ENCODE measurements at regions not wholly inside any gene's neighbourhood (a gene's known extent, or its start where the extent isn't known, plus 50 kb on each side); places are given as distances from the start of the nearest gene placed in this dataset.
"Not testable (repeated sequence)": the region's sequence is repeated elsewhere in the genome, so short reads cannot be mapped to it uniquely, and the experiment has no call there.

DNA sequence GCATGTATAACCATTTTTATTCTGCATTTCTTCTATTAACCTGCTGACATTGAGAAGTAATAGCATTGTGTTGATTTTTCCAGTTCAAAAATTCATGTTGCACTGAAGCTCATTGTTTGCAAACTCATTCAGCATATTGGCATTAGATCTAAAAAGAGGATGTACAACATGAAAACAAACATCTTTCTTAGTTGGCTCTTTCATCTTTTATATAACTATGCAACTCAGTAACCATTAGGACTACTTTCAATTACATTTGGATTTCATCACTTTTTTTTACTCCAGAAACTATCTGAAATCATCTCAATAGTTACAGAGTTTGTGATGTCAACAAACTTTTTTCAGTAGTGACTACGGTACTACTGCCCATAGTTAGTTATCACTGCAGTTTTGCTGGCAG is 346.0 kb upstream of the EPHA5 start:
- intact Hi-C loops (cut with DNase I), result no loop called here
- no peak overlapping the region for H3K4me3 ChIP-seq
- peaks cover 0 to 23% (median 10%) of the 10 kb centered on the region in 4 donors for H3K9me3 ChIP-seq
- H3K27me3 ChIP-seq, result no peaks in the 10 kb centered on the region
- no peak for DNase-seq (ENCODE audit: extremely low spot score)
- no peak overlapping the region for H3K27ac ChIP-seq (replicated peaks in 1 of 4)
- no peaks in the 10 kb centered on the region for H3K36me3 ChIP-seq
- WGBS, result 71% methylated on average over 1 of the region's 1 CpG
- H3K4me1 ChIP-seq, result no peaks in the 10 kb centered on the region
- TF ChIP-seq POLR2AphosphoS5 (IDR thresholded peaks at IDR 0.05) (no peak), EP300 (IDR thresholded peaks at IDR 0.05) (no peak)

GRCh38 chr4:66014146-66014765 is 344.0 kb upstream of the EPHA5 start:
- Histone ChIP-seq H3K36me3 (no peaks in the 10 kb centered on the region), H3K27me3 (no peaks in the 10 kb centered on the region), H3K9me3 (peaks cover 0 to 23% (median 10%) of the 10 kb centered on the region in 4 donors), H3K27ac (replicated peaks in 1 of 4) (no peak overlapping the region), H3K4me1 (no peaks in the 10 kb centered on the region), H3K4me3 (no peak overlapping the region)
- no peak for DNase-seq (ENCODE audit: extremely low spot score)
- TF ChIP-seq EP300 (IDR thresholded peaks at IDR 0.05), result no peak
- intact Hi-C loops (cut with DNase I), result no loop called here
- 17% methylated on average over 3 of the region's 3 CpGs for WGBS

- no peak for TF ChIP-seq POLR2AphosphoS5 (IDR thresholded peaks at IDR 0.05)
- H3K4me1 ChIP-seq, result no peaks in the 10 kb centered on the region
- no peaks in the 10 kb centered on the region for H3K36me3 ChIP-seq
- no peak overlapping the region for H3K4me3 ChIP-seq
- 12% methylated on average over 1 of the region's 1 CpG for WGBS
- no peaks in the 10 kb centered on the region for H3K9me3 ChIP-seq
- no peak for DNase-seq (ENCODE audit: extremely low spot score)
- H3K27ac ChIP-seq (replicated peaks in 1 of 4), result no peak overlapping the region
- intact Hi-C loops (cut with DNase I), result no loop called here
- no peaks in the 10 kb centered on the region for H3K27me3 ChIP-seq
Measured at GRCh38 chr4:66000510-66001117, 330.3 kb upstream of the EPHA5 start.

DNA sequence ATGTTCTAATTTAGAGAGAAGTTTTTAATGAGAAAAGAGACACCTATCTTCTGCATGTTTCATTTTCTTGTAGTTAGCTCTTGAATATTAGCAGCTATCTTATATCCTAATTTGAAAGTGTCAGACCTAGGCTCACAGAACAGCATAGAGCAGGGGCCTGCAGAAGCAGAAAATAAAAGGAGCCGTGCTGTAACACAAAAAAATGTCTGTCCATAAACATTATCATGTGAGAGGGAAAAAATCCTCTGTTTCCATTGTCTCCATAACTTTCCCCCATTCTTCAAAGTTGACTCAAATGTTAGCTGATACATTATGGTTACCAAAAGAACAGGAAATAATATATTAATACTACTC is 329.2 kb upstream of the EPHA5 start:
- H3K9me3 ChIP-seq, result no peaks in the 10 kb centered on the region
- intact Hi-C loops (cut with DNase I), result no loop called here
- no peak overlapping the region for H3K27ac ChIP-seq (replicated peaks in 1 of 4)
- WGBS, result 72% methylated on average over 1 of the region's 1 CpG
- no peaks in the 10 kb centered on the region for H3K27me3 ChIP-seq
- H3K36me3 ChIP-seq, result no peaks in the 10 kb centered on the region
- no peak overlapping the region for H3K4me3 ChIP-seq
- TF ChIP-seq POLR2AphosphoS5 (IDR thresholded peaks at IDR 0.05), result no peak
- TF ChIP-seq EP300 (IDR thresholded peaks at IDR 0.05), result no peak
- TF ChIP-seq POLR2A (IDR thresholded peaks at IDR 0.05; ENCODE audit: low read depth), result no peak
- TF ChIP-seq CTCF (IDR thresholded peaks at IDR 0.05), result no peak
- no peak for DNase-seq (ENCODE audit: extremely low spot score)
- no peaks in the 10 kb centered on the region for H3K4me1 ChIP-seq

DNA sequence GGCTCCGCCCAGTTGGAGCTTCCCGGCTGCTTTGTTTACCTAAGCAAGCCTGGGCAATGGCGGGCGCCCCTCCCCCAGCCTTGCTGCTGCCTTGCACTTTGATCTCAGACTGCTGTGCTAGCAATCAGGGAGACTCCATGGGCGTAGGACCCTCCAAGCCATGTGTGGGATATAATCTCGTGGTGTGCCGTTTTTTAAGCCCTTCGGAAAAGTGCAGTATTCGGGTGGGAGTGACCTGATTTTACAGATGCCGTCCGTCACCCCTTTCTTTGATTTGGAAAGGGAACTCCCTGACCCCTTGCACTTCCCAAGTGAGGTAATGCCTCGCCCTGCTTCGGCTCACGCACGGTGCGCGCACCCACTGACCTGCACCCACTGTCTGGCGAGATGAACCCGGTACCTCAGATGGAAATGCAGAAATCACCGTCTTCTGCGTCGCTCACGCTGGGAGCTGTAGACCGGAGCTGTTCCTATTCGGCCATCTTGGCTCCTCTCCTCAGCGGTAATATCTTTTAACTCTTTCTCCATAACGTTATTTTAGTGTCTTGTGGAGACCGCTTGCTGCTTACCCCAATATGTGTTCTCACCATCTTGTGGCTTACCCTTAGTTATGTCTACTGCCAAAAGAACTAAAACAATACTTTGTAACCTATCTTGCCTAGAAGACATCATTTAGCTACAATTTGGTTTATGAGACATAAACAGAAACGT is 328.7 kb upstream of the EPHA5 start:
- H3K4me3 ChIP-seq; H3K36me3 ChIP-seq; H3K9me3 ChIP-seq; DNase-seq (ENCODE audit: extremely low spot score); intact Hi-C loops (cut with DNase I); H3K27ac ChIP-seq (replicated peaks in 1 of 4); H3K4me1 ChIP-seq; H3K27me3 ChIP-seq: not testable (repeated sequence)
- 89% methylated on average over 25 of the region's 29 CpGs for WGBS

- Histone ChIP-seq H3K36me3 (no peaks in the 10 kb centered on the region), H3K4me3 (no peak overlapping the region), H3K27me3 (no peaks in the 10 kb centered on the region), H3K9me3 (no peaks in the 10 kb centered on the region), H3K4me1 (no peaks in the 10 kb centered on the region), H3K27ac (replicated peaks in 1 of 4) (no peak overlapping the region)
- WGBS, result 58% methylated on average over 2 of the region's 2 CpGs
- no peak for DNase-seq (ENCODE audit: extremely low spot score)
- intact Hi-C loops (cut with DNase I), result no loop called here
- TF ChIP-seq POLR2A (IDR thresholded peaks at IDR 0.05; ENCODE audit: low read depth) (no peak), POLR2AphosphoS5 (IDR thresholded peaks at IDR 0.05) (no peak), CTCF (IDR thresholded peaks at IDR 0.05) (no peak), EP300 (IDR thresholded peaks at IDR 0.05) (no peak)
Measured at GRCh38 chr4:65983061-65983460, 312.8 kb upstream of the EPHA5 start.

Measured in esophagus muscularis mucosa (tissue), 4 donors.